CD8-positive, alpha-beta memory T cell (primary cell): ENCODE measurements at regions not wholly inside any gene's neighbourhood (a gene's known extent, or its start where the extent isn't known, plus 50 kb on each side); places are given as distances from the start of the nearest gene placed in this dataset.

ENCODE experiments used
- CTCF ChIA-PET: fragments of 350-600 bp; sonication (Branson Sonifier 250); formaldehyde crosslinking; loops from one replicate; lab custom pipeline; 2021; ENCODE audit warnings: antibody characterized with exemption; lab: Charles Lee
- POLR2A ChIA-PET: fragments of 350-600 bp; sonication (Branson Sonifier 250); formaldehyde crosslinking; loops from one replicate; lab custom pipeline; 2021; ENCODE audit warnings: antibody characterized with exemption; lab: Charles Lee
- DNase-seq, 5 donors: peaks; one replicate each; pipeline versions ENCODE4 v3.0.0 to v3.0.0-alpha.2; 2020 to 2022; ENCODE audit warnings: mixed read lengths in 1 of 5
- H3K27ac ChIP-seq: one replicate; pipeline ENCODE4 v1.7.0; 2013; ENCODE audit warnings: low read depth, mild to moderate bottlenecking, low read length, moderate library complexity
- H3K27me3 ChIP-seq: 2 replicates; pipeline ENCODE4 v1.7.0; 2013; ENCODE audit warnings: low read length, mild to moderate bottlenecking; ENCODE audit not compliant: insufficient read depth, poor library complexity, severe bottlenecking
- H3K36me3 ChIP-seq: 2 replicates; pipeline ENCODE4 v1.7.0; 2013; ENCODE audit warnings: mild to moderate bottlenecking, low read length, moderate library complexity; ENCODE audit not compliant: insufficient read depth
- H3K4me1 ChIP-seq: 2 replicates; pipeline ENCODE4 v1.7.0; 2013; ENCODE audit warnings: mild to moderate bottlenecking, low read length, moderate library complexity; ENCODE audit not compliant: insufficient read depth
- H3K4me3 ChIP-seq: 2 replicates; pipeline ENCODE4 v1.7.0; 2013; ENCODE audit warnings: mild to moderate bottlenecking, low read length
- H3K9me3 ChIP-seq: 2 replicates; pipeline ENCODE4 v1.7.0; 2013; ENCODE audit warnings: mild to moderate bottlenecking, low read length
- H3K27ac Mint-ChIP-seq, 8 donors: one replicate each; pipeline ENCODE4 v1.8.0; 2020 to 2021; ENCODE audit warnings: mixed read lengths in 8 of 8, mild to moderate bottlenecking in 6 of 8, inconsistent platforms in 3 of 8, moderate library complexity in 3 of 8
- H3K27me3 Mint-ChIP-seq, 2 donors: one replicate each; pipeline ENCODE4 v1.8.0; 2020 to 2021; ENCODE audit warnings: mixed read lengths in 2 of 2, mild to moderate bottlenecking in 1 of 2, moderate library complexity in 1 of 2
- H3K36me3 Mint-ChIP-seq, 3 donors: one replicate each; pipeline ENCODE4 v1.8.0; 2020 to 2021; ENCODE audit warnings: mixed read lengths in 3 of 3, inconsistent platforms in 1 of 3, mild to moderate bottlenecking in 1 of 3
- H3K4me1 Mint-ChIP-seq, 3 donors: one replicate each; pipeline ENCODE4 v1.8.0; 2020 to 2021; ENCODE audit warnings: mixed read lengths in 3 of 3, inconsistent platforms in 1 of 3, mild to moderate bottlenecking in 1 of 3
- H3K4me3 Mint-ChIP-seq, 7 donors: one replicate each; pipeline ENCODE4 v1.8.0; 2020 to 2021; ENCODE audit warnings: mixed read lengths in 7 of 7, mild to moderate bottlenecking in 6 of 7, moderate library complexity in 4 of 7, inconsistent platforms in 2 of 7
- H3K9me3 Mint-ChIP-seq, 5 donors: one replicate each; pipeline ENCODE4 v1.8.0; 2020 to 2022; ENCODE audit warnings: mixed read lengths in 5 of 5, mild to moderate bottlenecking in 3 of 5, moderate library complexity in 2 of 5, inconsistent platforms in 1 of 5

DNA sequence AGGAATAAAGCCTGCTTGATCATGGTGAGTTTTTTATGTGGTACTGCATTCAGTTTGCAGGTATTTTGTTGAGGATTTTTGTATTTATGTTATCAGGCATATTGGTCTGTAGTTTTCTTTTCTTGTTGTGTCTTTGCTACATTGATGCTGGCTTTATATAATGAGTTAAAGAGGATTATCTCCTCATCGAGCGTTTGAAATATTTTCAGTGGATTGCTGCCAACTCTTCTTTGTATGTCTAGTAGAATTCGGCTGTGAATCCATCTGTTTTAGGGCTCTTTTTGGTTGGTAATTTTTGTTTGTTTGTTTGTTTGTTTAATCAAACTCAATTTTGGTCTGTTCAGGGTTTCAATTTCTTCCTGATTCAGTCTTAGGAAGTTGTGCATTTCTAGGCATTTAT lies 758.4 kb downstream of the KCNA4 start:
- no peaks in the 10 kb centered on the region for H3K27me3 ChIP-seq
- no peaks in the 10 kb centered on the region for H3K9me3 ChIP-seq
- no peak for DNase-seq
- no peak overlapping the region for H3K27ac ChIP-seq
- no peak overlapping the region for H3K4me3 ChIP-seq
- Mint-ChIP-seq H3K27me3 (peaks cover 0 to 3% of the 10 kb centered on the region in 2 donors), H3K36me3 (no peaks in the 10 kb centered on the region), H3K4me3 (no peak overlapping the region), H3K9me3 (peaks cover 6 to 30% (median 9%) of the 10 kb centered on the region in 5 donors), H3K4me1 (no peaks in the 10 kb centered on the region), H3K27ac (no peak overlapping the region)
- H3K36me3 ChIP-seq, result no peaks in the 10 kb centered on the region
- no peaks in the 10 kb centered on the region for H3K4me1 ChIP-seq
- CTCF ChIA-PET, result no interaction called here
- POLR2A ChIA-PET, result no interaction called here

DNA sequence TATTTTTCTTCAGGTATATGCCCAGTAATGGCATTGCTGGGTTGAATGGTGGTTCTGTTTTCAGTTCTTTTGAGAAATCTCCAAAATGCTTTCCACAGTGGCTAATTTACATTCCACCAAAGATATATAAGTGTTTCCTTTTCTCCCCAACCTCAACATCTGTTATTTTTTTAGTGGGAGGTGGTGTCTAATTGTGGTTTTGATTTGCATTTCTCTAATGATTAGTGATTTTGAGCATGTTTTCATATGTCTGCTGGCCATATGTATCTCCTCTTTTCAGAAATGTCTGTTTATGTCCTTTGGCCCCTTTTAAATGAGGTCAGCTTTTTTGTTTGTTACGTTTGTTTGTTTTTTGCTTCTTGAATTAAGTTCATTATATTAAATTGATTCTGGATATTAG lies 760.2 kb downstream of the KCNA4 start:
- H3K4me3 Mint-ChIP-seq, result no peak overlapping the region
- peaks cover 0 to 1% of the 10 kb centered on the region in 2 donors for H3K27me3 Mint-ChIP-seq
- H3K36me3 Mint-ChIP-seq, result no peaks in the 10 kb centered on the region
- Histone ChIP-seq H3K4me1 (no peaks in the 10 kb centered on the region), H3K4me3 (no peak overlapping the region), H3K9me3 (no peaks in the 10 kb centered on the region), H3K27me3 (no peaks in the 10 kb centered on the region), H3K36me3 (no peaks in the 10 kb centered on the region), H3K27ac (no peak overlapping the region)
- peaks cover 7 to 30% (median 9%) of the 10 kb centered on the region in 5 donors for H3K9me3 Mint-ChIP-seq
- no peak overlapping the region for H3K27ac Mint-ChIP-seq
- H3K4me1 Mint-ChIP-seq, result no peaks in the 10 kb centered on the region
- POLR2A ChIA-PET, result no interaction called here
- CTCF ChIA-PET, result no interaction called here
- no peak for DNase-seq

DNA sequence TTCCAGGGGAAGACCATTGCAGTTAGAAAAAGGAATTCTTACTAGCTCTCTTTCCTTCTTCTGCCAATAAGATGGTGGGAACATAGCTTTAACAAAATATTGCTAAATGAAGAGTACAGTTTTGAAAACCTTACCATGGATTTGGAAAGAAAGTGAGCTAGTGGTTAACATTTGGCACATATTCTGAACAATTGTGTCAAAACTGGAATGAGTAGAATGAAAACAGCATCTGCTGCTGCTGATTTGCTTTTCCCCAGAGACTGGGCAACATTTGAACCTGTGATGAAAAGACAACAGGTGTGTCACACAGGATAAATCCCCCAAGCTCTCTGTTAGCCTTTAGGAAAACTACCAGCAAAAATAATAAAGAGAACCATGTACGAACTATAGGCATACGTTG lies 761.4 kb downstream of the KCNA4 start:
- H3K9me3 ChIP-seq, result no peaks in the 10 kb centered on the region
- H3K27ac Mint-ChIP-seq, result no peak overlapping the region
- no peaks in the 10 kb centered on the region for H3K4me1 ChIP-seq
- no peak overlapping the region for H3K27ac ChIP-seq
- H3K27me3 ChIP-seq, result no peaks in the 10 kb centered on the region
- H3K4me1 Mint-ChIP-seq, result no peaks in the 10 kb centered on the region
- no peak overlapping the region for H3K4me3 Mint-ChIP-seq
- peaks cover 0 to 1% of the 10 kb centered on the region in 2 donors for H3K27me3 Mint-ChIP-seq
- H3K4me3 ChIP-seq, result no peak overlapping the region
- no peak for DNase-seq
- CTCF ChIA-PET, result no interaction called here
- no peaks in the 10 kb centered on the region for H3K36me3 Mint-ChIP-seq
- POLR2A ChIA-PET, result no interaction called here
- H3K9me3 Mint-ChIP-seq, result peaks cover 7 to 27% (median 9%) of the 10 kb centered on the region in 5 donors
- no peaks in the 10 kb centered on the region for H3K36me3 ChIP-seq

DNA sequence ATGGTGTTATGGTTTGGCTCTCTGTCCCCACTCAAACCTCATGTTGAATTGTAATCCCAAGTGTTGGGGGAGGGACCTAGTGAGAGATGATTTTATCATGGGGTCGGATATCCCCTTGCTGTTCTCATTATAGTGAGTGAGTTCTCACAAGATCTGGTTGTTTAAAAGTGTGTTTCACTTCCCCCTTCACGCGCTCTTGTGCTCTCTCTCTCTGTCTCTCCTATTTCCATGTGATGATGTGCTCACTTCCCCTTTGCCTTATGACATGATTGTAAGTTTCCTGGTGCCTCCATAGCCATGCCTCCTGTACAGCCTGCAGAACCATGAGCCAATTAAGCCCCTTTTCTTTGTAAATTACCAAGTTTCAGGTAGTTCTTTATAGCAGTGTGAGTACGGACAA lies 765.1 kb downstream of the KCNA4 start:
- Histone ChIP-seq H3K36me3 (no peaks in the 10 kb centered on the region), H3K27ac (no peak overlapping the region), H3K4me1 (no peaks in the 10 kb centered on the region), H3K9me3 (no peaks in the 10 kb centered on the region), H3K4me3 (no peak overlapping the region), H3K27me3 (no peaks in the 10 kb centered on the region)
- Mint-ChIP-seq H3K9me3 (peaks cover 2 to 33% (median 4%) of the 10 kb centered on the region in 5 donors), H3K4me3 (no peak overlapping the region), H3K4me1 (no peaks in the 10 kb centered on the region), H3K36me3 (no peaks in the 10 kb centered on the region), H3K27ac (no peak overlapping the region), H3K27me3 (no peaks in the 10 kb centered on the region)
- ChIA-PET CTCF (no interaction called here), POLR2A (no interaction called here)
- DNase-seq, result no peak

DNA sequence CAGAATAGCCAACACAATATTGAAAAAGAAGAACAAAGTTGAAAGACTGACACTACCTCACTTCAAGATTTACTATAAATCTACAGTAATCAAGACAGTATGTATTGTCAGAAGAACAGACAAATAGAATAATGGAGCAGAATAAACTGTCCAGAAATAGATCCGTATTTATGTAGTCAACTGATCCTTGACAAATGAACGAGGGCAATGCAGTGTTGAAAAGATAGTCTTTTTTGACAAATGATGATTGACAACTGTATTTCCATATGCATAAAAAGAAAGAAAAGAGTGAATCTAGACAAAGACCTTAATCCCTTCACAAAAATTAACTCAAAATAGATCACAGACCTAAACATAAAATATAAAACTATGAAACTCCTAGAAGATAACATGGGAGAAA lies 767.1 kb downstream of the KCNA4 start:
- no peaks in the 10 kb centered on the region for H3K27me3 Mint-ChIP-seq
- H3K4me1 ChIP-seq, result no peaks in the 10 kb centered on the region
- no peaks in the 10 kb centered on the region for H3K36me3 ChIP-seq
- POLR2A ChIA-PET, result no interaction called here
- no peak for DNase-seq
- no peak overlapping the region for H3K4me3 Mint-ChIP-seq
- CTCF ChIA-PET, result no interaction called here
- no peak overlapping the region for H3K27ac ChIP-seq
- peaks cover 4 to 38% (median 9%) of the 10 kb centered on the region in 5 donors for H3K9me3 Mint-ChIP-seq
- no peaks in the 10 kb centered on the region for H3K9me3 ChIP-seq
- H3K4me3 ChIP-seq, result no peak overlapping the region
- no peaks in the 10 kb centered on the region for H3K27me3 ChIP-seq
- H3K27ac Mint-ChIP-seq, result no peak overlapping the region
- no peaks in the 10 kb centered on the region for H3K4me1 Mint-ChIP-seq
- no peaks in the 10 kb centered on the region for H3K36me3 Mint-ChIP-seq

DNA sequence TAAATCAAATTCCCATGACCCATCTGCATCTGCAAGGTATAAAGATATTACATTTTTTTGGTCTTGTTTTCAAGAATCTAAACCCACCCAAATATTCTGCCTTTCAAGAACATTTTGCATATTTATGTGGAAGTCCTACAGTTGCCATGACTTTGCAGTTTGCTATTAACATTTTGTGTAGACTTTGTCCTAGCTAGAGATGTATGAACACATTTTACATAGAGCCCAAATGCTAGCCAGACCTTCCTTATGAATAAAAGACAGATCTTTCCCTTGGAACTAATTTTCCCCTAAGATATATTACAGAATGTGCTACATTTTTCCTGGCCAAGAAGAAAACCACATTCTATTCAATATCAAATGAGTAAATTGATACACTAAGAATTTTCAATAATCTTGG lies 772.5 kb downstream of the KCNA4 start:
- Histone ChIP-seq H3K27me3 (no peaks in the 10 kb centered on the region), H3K4me3 (no peak overlapping the region), H3K4me1 (no peaks in the 10 kb centered on the region), H3K9me3 (no peaks in the 10 kb centered on the region), H3K36me3 (no peaks in the 10 kb centered on the region), H3K27ac (no peak overlapping the region)
- no peak for DNase-seq
- Mint-ChIP-seq H3K27ac (no peak overlapping the region), H3K9me3 (peaks cover 2 to 47% (median 14%) of the 10 kb centered on the region in 5 donors), H3K36me3 (no peaks in the 10 kb centered on the region), H3K4me1 (no peaks in the 10 kb centered on the region), H3K27me3 (no peaks in the 10 kb centered on the region), H3K4me3 (no peak overlapping the region)
- ChIA-PET CTCF (no interaction called here), POLR2A (no interaction called here)

DNA sequence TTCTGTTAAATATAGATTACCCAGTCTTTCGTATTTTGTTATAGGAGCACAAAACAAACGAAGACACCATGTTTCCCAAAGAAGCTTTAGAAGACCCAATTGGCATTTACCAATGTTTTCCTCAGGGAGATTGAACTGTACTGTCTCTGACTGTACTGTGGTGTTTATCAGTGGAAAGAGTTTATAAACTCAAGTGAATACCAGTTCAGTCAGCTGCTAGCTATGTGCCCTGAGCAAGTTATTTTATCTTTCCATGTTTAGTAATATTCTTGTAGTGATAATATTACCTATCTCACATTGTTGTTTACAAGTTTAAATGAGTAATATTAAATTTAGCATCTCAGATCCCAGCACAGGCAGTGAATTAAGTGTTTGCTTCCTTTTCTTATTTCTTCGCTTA lies 773.2 kb downstream of the KCNA4 start:
- Histone ChIP-seq H3K4me3 (no peak overlapping the region), H3K27me3 (no peaks in the 10 kb centered on the region), H3K27ac (no peak overlapping the region), H3K4me1 (no peaks in the 10 kb centered on the region), H3K9me3 (no peaks in the 10 kb centered on the region), H3K36me3 (no peaks in the 10 kb centered on the region)
- CTCF ChIA-PET, result no interaction called here
- Mint-ChIP-seq H3K36me3 (no peaks in the 10 kb centered on the region), H3K4me3 (no peak overlapping the region), H3K4me1 (no peaks in the 10 kb centered on the region), H3K27ac (no peak overlapping the region), H3K27me3 (no peaks in the 10 kb centered on the region), H3K9me3 (peaks cover 2 to 39% (median 14%) of the 10 kb centered on the region in 5 donors)
- POLR2A ChIA-PET, result no interaction called here
- DNase-seq, result no peak

DNA sequence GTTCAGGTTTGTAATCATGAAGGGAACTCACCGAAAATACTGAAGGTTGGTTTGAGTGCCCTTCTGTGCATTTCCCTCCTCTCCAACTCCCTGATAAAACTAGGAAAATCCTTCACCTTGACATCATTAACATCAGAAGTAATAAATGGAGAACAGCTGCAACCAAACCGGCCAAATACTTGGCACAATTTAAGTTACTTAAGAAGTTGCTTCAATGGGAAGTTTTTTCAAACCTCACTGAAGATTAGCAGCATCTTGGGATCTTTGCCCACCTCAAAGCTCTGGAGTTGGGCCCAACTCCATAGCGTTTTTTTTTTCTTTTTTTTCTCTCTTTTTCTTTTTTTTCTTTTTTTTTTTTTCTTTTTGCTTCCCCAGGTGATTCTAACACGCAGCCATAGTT lies 784.8 kb downstream of the KCNA4 start:
- Mint-ChIP-seq H3K27me3 (no peaks in the 10 kb centered on the region), H3K9me3 (peaks cover 5 to 40% (median 7%) of the 10 kb centered on the region in 5 donors), H3K27ac (no peak overlapping the region), H3K4me3 (no peak overlapping the region), H3K36me3 (no peaks in the 10 kb centered on the region), H3K4me1 (no peaks in the 10 kb centered on the region)
- POLR2A ChIA-PET, result no interaction called here
- Histone ChIP-seq H3K27me3 (no peaks in the 10 kb centered on the region), H3K36me3 (no peaks in the 10 kb centered on the region), H3K4me1 (no peaks in the 10 kb centered on the region), H3K9me3 (no peaks in the 10 kb centered on the region), H3K4me3 (no peak overlapping the region), H3K27ac (no peak overlapping the region)
- no peak for DNase-seq
- CTCF ChIA-PET, result no interaction called here

DNA sequence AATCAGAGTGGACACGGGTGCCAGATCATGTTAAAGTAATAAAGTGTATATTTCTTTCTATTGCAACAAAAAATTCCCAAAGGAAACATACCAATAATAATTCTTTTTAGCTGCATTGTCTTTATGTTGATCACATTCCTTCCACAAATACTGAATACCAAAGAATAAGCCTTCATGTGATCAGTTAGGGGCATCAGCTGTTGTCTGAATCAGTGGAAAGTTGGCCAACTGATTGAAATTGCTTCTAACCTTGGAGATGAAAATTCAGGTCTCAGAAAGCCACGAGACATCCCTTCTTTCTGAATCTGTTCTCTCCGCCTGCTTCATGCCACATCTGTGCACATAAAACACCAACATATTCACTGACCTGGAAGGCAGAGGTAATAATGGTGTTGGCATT lies 785.2 kb downstream of the KCNA4 start:
- Histone ChIP-seq H3K27me3 (no peaks in the 10 kb centered on the region), H3K27ac (no peak overlapping the region), H3K9me3 (no peaks in the 10 kb centered on the region), H3K4me1 (no peaks in the 10 kb centered on the region), H3K36me3 (no peaks in the 10 kb centered on the region), H3K4me3 (no peak overlapping the region)
- ChIA-PET CTCF (no interaction called here), POLR2A (no interaction called here)
- H3K4me3 Mint-ChIP-seq, result no peak overlapping the region
- no peak overlapping the region for H3K27ac Mint-ChIP-seq
- no peaks in the 10 kb centered on the region for H3K4me1 Mint-ChIP-seq
- H3K9me3 Mint-ChIP-seq, result peaks cover 4 to 36% (median 9%) of the 10 kb centered on the region in 5 donors
- DNase-seq, result no peak
- H3K36me3 Mint-ChIP-seq, result no peaks in the 10 kb centered on the region
- no peaks in the 10 kb centered on the region for H3K27me3 Mint-ChIP-seq
